Stimulated activated CD8-positive, alpha-beta memory T cell treated with anti-CD3 and anti-CD28 coated beads, Interleukin-2, amount 100 ng/mL, for 48 hours (primary cell): ENCODE measurements at regions not wholly inside any gene's neighbourhood (a gene's known extent, or its start where the extent isn't known, plus 50 kb on each side); places are given as distances from the start of the nearest gene placed in this dataset.
"Not testable (repeated sequence)": the region's sequence is repeated elsewhere in the genome, so short reads cannot be mapped to it uniquely, and the experiment has no call there.

Source experiments
- DNase-seq, 2 donors: peaks; one replicate each; pipeline ENCODE4 v3.0.0-alpha.2; 2020; ENCODE audit warnings: low read depth in 2 of 2

- DNase-seq, result not testable (repeated sequence)
Measured at GRCh38 chr2:90291934-90292333, 1600.5 kb downstream of the RPIA start.

GRCh38 chr2:90292451-90292850 is 1601.0 kb downstream of the RPIA start:
- DNase-seq, result not testable (repeated sequence)

GRCh38 chr2:90293224-90293623 is 1601.8 kb downstream of the RPIA start:
- not testable (repeated sequence) for DNase-seq

GRCh38 chr2:90293806-90294205 is 1602.3 kb downstream of the RPIA start:
- DNase-seq, result not testable (repeated sequence)

GRCh38 chr2:90295036-90295750 is 1603.7 kb downstream of the RPIA start:
- not testable (repeated sequence) for DNase-seq

GRCh38 chr2:90296484-90296777 is 1605.0 kb downstream of the RPIA start:
- not testable (repeated sequence) for DNase-seq

- not testable (repeated sequence) for DNase-seq
Measured at GRCh38 chr2:90297701-90298100, 1606.2 kb downstream of the RPIA start.

GRCh38 chr2:90298126-90298755 is 1606.8 kb downstream of the RPIA start:
- DNase-seq, result not testable (repeated sequence)

GRCh38 chr2:90298983-90299382 is 1607.5 kb downstream of the RPIA start:
- not testable (repeated sequence) for DNase-seq

GRCh38 chr2:90322982-90323381 is 1631.5 kb downstream of the RPIA start:
- not testable (repeated sequence) for DNase-seq

- DNase-seq, result not testable (repeated sequence)
Measured at GRCh38 chr2:90323612-90324558, 1632.4 kb downstream of the RPIA start.

GRCh38 chr2:90324672-90325071 is 1633.2 kb downstream of the RPIA start:
- DNase-seq, result not testable (repeated sequence)

- DNase-seq, result not testable (repeated sequence)
Measured at GRCh38 chr2:90325796-90326353, 1634.4 kb downstream of the RPIA start.

GRCh38 chr2:90355546-90355945 is 1664.1 kb downstream of the RPIA start:
- not testable (repeated sequence) for DNase-seq

- DNase-seq, result not testable (repeated sequence)
Measured at GRCh38 chr2:90359344-90359743, 1667.9 kb downstream of the RPIA start.

- DNase-seq, result not testable (repeated sequence)
Measured at GRCh38 chr2:90359887-90360730, 1668.6 kb downstream of the RPIA start.

- DNase-seq, result not testable (repeated sequence)
Measured at GRCh38 chr2:90360731-90361035, 1669.2 kb downstream of the RPIA start.
